GM12892 (cell line): ENCODE measurements at regions not wholly inside any gene's neighbourhood (a gene's known extent, or its start where the extent isn't known, plus 50 kb on each side); places are given as distances from the start of the nearest gene placed in this dataset.

Experiments used
- POLR2AphosphoS5 ChIP-seq: IDR thresholded peaks from 2 replicates; pipeline ENCODE4 v1.6.1; 2011; ENCODE audit warnings: low read depth, low read length, control low read depth
- TAF1 ChIP-seq: IDR thresholded peaks from 2 replicates; pipeline ENCODE4 v1.6.1; 2011; ENCODE audit warnings: low read depth, mild to moderate bottlenecking, control low read depth, low read length, borderline replicate concordance

- TF ChIP-seq TAF1: no peak
- no peak for TF ChIP-seq POLR2AphosphoS5
Measured at GRCh38 chr12:91859347-91859746, 286.3 kb downstream of the BTG1 start.
